Skeletal muscle tissue (tissue), 3 donors: ENCODE measurements at regions not wholly inside any gene's neighbourhood (a gene's known extent, or its start where the extent isn't known, plus 50 kb on each side); places are given as distances from the start of the nearest gene placed in this dataset.
A peak's percentile ranks its signal among the peaks of the same experiment; 100 is the strongest.

Source experiments
- H3K27ac ChIP-seq: one replicate; pipeline ENCODE4 v1.7.0; 2013; ENCODE audit warnings: mild to moderate bottlenecking, low read depth, low read length, inconsistent platforms
- H3K27me3 ChIP-seq, 3 donors: one replicate each; pipeline ENCODE4 v1.7.0; 2013; ENCODE audit warnings: low read length in 3 of 3; ENCODE audit not compliant: control insufficient read depth in 3 of 3, insufficient read depth in 3 of 3
- H3K36me3 ChIP-seq, 3 donors: one replicate each; pipeline ENCODE4 v1.7.0; 2013; ENCODE audit warnings: low read length in 3 of 3; ENCODE audit not compliant: control insufficient read depth in 3 of 3, insufficient read depth in 3 of 3
- H3K4me1 ChIP-seq, 3 donors: one replicate each; pipeline ENCODE4 v1.7.0; 2013; ENCODE audit warnings: low read length in 3 of 3, mild to moderate bottlenecking in 3 of 3; ENCODE audit not compliant: control insufficient read depth in 3 of 3, insufficient read depth in 3 of 3
- H3K4me3 ChIP-seq, 3 donors: one replicate each; pipeline ENCODE4 v1.7.0; 2013; ENCODE audit warnings: low read length in 3 of 3
- H3K9ac ChIP-seq, 3 donors: one replicate each; pipeline ENCODE4 v1.7.0; 2013; ENCODE audit warnings: low read length in 3 of 3, mild to moderate bottlenecking in 3 of 3, moderate library complexity in 2 of 3, low read depth in 1 of 3
- H3K9me3 ChIP-seq, 3 donors: one replicate each; pipeline ENCODE4 v1.7.0; 2013; ENCODE audit warnings: low read length in 3 of 3; ENCODE audit not compliant: control insufficient read depth in 3 of 3
- donor health status: Osteomylitis.

- Histone ChIP-seq H3K4me1 (peaks cover 0 to 4% (median 0%) of the 10 kb centered on the region in 3 donors), H3K27ac (no peak overlapping the region), H3K4me3 (no peak overlapping the region), H3K9ac (no peak overlapping the region), H3K9me3 (no peaks in the 10 kb centered on the region), H3K36me3 (no peaks in the 10 kb centered on the region), H3K27me3 (peaks cover 0 to 4% (median 0%) of the 10 kb centered on the region in 3 donors)
Observed at GRCh38 chr14:36065831-36066230, 110.7 kb downstream of the PTCSC3 start.

- H3K27ac ChIP-seq, result no peak overlapping the region
- H3K9ac ChIP-seq, result no peak overlapping the region
- no peaks in the 10 kb centered on the region for H3K27me3 ChIP-seq
- no peak overlapping the region for H3K4me3 ChIP-seq
- H3K36me3 ChIP-seq, result no peaks in the 10 kb centered on the region
- no peaks in the 10 kb centered on the region for H3K9me3 ChIP-seq
- peaks cover 0 to 4% (median 0%) of the 10 kb centered on the region in 3 donors for H3K4me1 ChIP-seq
Observed at GRCh38 chr14:36059531-36059930, 117.0 kb downstream of the PTCSC3 start.

- Histone ChIP-seq H3K27ac (no peak overlapping the region), H3K36me3 (no peaks in the 10 kb centered on the region), H3K9ac (no peak overlapping the region), H3K27me3 (no peaks in the 10 kb centered on the region), H3K4me3 (no peak overlapping the region), H3K4me1 (peaks cover 0 to 4% (median 0%) of the 10 kb centered on the region in 3 donors), H3K9me3 (no peaks in the 10 kb centered on the region)
Observed at GRCh38 chr14:36057452-36058116, 118.9 kb downstream of the PTCSC3 start.

GRCh38 chr14:36056845-36057244 is 119.7 kb downstream of the PTCSC3 start:
- Histone ChIP-seq H3K27me3 (no peaks in the 10 kb centered on the region), H3K36me3 (no peaks in the 10 kb centered on the region)

GRCh38 chr14:36055681-36056225 is 120.8 kb downstream of the PTCSC3 start:
- no peaks in the 10 kb centered on the region for H3K36me3 ChIP-seq
- peak overlapping the region; percentile 14 for H3K27ac ChIP-seq
- no peak overlapping the region for H3K4me3 ChIP-seq
- no peaks in the 10 kb centered on the region for H3K27me3 ChIP-seq
- H3K4me1 ChIP-seq, result peaks cover 0 to 4% (median 0%) of the 10 kb centered on the region in 3 donors
- H3K9ac ChIP-seq, result no peak overlapping the region
- no peaks in the 10 kb centered on the region for H3K9me3 ChIP-seq

More at GRCh38 chr14:36056845-36057244, 119.7 kb downstream of the PTCSC3 start:
- Histone ChIP-seq H3K4me3 (no peak overlapping the region), H3K9ac (no peak overlapping the region), H3K27ac (no peak overlapping the region), H3K4me1 (peaks cover 0 to 4% (median 0%) of the 10 kb centered on the region in 3 donors), H3K9me3 (no peaks in the 10 kb centered on the region)

- no peak overlapping the region for H3K9ac ChIP-seq
- peaks cover 0 to 4% (median 0%) of the 10 kb centered on the region in 3 donors for H3K4me1 ChIP-seq
- H3K9me3 ChIP-seq, result no peaks in the 10 kb centered on the region
- H3K4me3 ChIP-seq, result no peak overlapping the region
- H3K27me3 ChIP-seq, result no peaks in the 10 kb centered on the region
- H3K27ac ChIP-seq, result no peak overlapping the region
- no peaks in the 10 kb centered on the region for H3K36me3 ChIP-seq
Observed at GRCh38 chr14:36055052-36055378, 121.5 kb downstream of the PTCSC3 start.

GRCh38 chr14:36054353-36055051 is 122.0 kb downstream of the PTCSC3 start:
- Histone ChIP-seq H3K27ac (no peak overlapping the region), H3K27me3 (no peaks in the 10 kb centered on the region), H3K9me3 (no peaks in the 10 kb centered on the region), H3K9ac (no peak overlapping the region), H3K4me1 (peaks cover 0 to 4% (median 0%) of the 10 kb centered on the region in 3 donors), H3K36me3 (no peaks in the 10 kb centered on the region), H3K4me3 (no peak overlapping the region)

GRCh38 chr14:36052681-36053080 is 123.8 kb downstream of the PTCSC3 start:
- Histone ChIP-seq H3K4me1 (peaks cover 0 to 4% (median 0%) of the 10 kb centered on the region in 3 donors), H3K27ac (no peak overlapping the region), H3K9ac (no peak overlapping the region), H3K4me3 (no peak overlapping the region), H3K27me3 (no peaks in the 10 kb centered on the region), H3K36me3 (no peaks in the 10 kb centered on the region), H3K9me3 (no peaks in the 10 kb centered on the region)

- no peak overlapping the region for H3K4me3 ChIP-seq
- no peaks in the 10 kb centered on the region for H3K36me3 ChIP-seq
- no peak overlapping the region for H3K9ac ChIP-seq
- H3K27ac ChIP-seq, result no peak overlapping the region
- no peaks in the 10 kb centered on the region for H3K9me3 ChIP-seq
- no peaks in the 10 kb centered on the region for H3K27me3 ChIP-seq
- peaks cover 0 to 4% (median 0%) of the 10 kb centered on the region in 3 donors for H3K4me1 ChIP-seq
Observed at GRCh38 chr14:36052063-36052462, 124.5 kb downstream of the PTCSC3 start.

- H3K27ac ChIP-seq, result no peak overlapping the region
Observed at GRCh38 chr14:36048667-36049066, 127.9 kb downstream of the PTCSC3 start.

More at GRCh38 chr14:36048667-36049066, 127.9 kb downstream of the PTCSC3 start:
- Histone ChIP-seq H3K36me3 (no peaks in the 10 kb centered on the region), H3K9me3 (no peaks in the 10 kb centered on the region), H3K9ac (no peak overlapping the region), H3K27me3 (no peaks in the 10 kb centered on the region), H3K4me1 (no peaks in the 10 kb centered on the region), H3K4me3 (no peak overlapping the region)
